Dedifferentiated amniotic fluid mesenchymal stem cell (primary cell): ENCODE measurements at regions not wholly inside any gene's neighbourhood (a gene's known extent, or its start where the extent isn't known, plus 50 kb on each side); places are given as distances from the start of the nearest gene placed in this dataset.

Experiments
- DNase-seq: peaks from one replicate; pipeline ENCODE4 v3.0.0-alpha.2; 2016; ENCODE audit errors: extremely low spot score

- no peak for DNase-seq
Measured at GRCh38 chr1:38719880-38720279, 139.7 kb downstream of the RRAGC start.

GRCh38 chr1:38718031-38718430 lies 141.5 kb downstream of the RRAGC start:
- no peak for DNase-seq

DNA sequence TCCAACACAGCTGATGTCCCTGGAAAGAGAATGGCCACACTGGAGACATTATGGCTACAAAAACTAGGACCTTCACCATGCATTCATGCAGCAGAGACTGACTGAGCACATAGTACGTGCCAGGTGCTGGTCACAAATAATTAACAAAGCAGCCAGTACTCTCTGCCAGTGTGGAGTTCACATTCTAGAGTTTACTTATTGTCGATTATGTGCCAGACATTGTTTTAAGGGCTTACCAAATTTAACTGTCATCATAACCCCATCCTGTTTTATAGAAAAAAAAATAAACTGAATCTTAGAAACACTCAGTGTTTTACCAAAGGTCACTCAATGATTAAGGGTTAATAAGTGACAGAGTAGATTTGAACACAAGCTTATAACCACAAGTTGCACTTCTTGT lies 143.3 kb downstream of the RRAGC start:
- DNase-seq = no peak

- no peak for DNase-seq
Measured at GRCh38 chr1:38715415-38715814, 144.2 kb downstream of the RRAGC start.

GRCh38 chr1:38712046-38712445 lies 147.5 kb downstream of the RRAGC start:
- no peak for DNase-seq

- no peak for DNase-seq
Measured at GRCh38 chr1:38708701-38709258, 150.8 kb downstream of the RRAGC start.

DNA sequence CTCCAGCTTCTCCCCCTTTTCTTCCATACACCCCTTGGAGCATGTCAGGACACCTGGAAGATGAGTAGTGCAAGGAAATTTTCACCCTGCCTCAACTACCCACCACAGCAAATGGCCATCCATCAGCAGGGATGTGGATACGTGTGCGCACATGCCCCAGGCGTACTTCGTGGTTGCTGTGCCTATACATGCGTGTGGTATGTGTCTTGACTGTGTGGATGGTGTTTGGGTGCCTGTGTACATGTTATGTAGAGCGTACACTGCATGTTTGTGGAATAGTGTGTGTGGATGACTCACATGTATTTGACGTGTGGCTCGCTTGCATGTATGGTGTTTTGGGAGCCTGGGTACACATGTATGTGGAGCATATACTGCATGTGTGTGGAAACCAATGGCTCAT lies 158.5 kb downstream of the RRAGC start:
- no peak for DNase-seq

DNA sequence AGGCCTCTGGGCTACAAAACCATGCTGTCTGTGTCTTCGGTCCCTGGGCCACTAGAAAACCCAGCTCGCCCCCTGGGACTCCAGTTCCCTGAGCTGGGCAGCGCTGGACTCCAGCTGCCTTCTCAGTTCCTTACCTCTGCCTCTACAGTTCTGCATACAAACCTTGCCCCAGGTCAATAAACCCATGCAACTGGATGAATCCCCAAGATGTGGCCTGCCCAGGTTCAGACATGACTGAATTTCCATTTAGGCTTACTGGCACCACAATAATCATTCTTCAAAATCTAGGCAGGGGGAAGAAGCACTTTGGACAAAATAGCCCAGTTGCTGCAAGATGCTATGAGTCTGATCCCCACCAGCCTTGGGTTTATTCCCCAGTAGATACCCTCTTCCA lies 159.5 kb downstream of the RRAGC start:
- no peak for DNase-seq

- no peak for DNase-seq
Measured at GRCh38 chr1:38699330-38700076, 160.1 kb downstream of the RRAGC start.

- no peak for DNase-seq
Measured at GRCh38 chr1:38697387-38697786, 162.2 kb downstream of the RRAGC start.

DNA sequence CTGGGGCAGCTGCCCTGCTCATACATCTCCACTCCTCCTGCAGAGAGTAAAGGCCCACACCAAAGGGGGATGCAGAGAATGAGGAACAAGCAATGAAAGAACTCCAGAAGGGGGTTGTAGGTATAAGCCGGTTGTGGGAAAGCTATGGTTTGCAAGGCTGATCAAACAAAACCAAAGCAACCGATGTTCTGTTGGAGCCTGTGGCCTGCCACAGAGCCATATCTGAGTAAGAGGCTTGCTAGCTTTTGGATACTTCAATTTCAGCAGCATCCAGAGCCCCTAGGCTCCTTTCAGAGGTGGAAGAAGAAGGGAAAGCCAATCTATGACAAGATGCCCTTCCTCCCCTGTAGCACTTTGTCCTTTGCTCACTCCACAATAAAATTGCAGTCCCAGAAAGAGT lies 163.2 kb downstream of the RRAGC start:
- no peak for DNase-seq

DNA sequence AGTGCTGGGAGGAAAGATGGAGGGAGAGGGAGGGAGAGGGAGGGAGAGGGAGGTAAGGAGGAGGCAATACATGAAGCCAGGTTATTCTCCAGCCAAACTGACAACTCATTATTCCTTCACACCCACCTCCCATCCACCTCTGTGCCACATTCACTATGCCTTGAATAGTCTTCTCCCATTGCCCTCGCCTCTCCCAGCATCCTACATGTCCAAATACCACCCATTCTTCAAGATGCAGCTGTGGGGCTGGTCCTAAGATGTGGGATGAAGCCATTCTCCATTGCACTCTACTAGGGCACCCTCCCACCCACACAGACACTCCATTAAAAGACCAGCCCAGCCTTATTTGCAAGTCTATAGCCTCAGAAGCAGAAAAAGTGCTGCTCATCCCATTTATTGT lies 165.8 kb downstream of the RRAGC start:
- DNase-seq = no peak

GRCh38 chr1:38693031-38693430 lies 166.5 kb downstream of the RRAGC start:
- DNase-seq = no peak

- no peak for DNase-seq
Measured at GRCh38 chr1:38690790-38691449, 168.7 kb downstream of the RRAGC start.

GRCh38 chr1:38686927-38687255 lies 172.7 kb downstream of the RRAGC start:
- DNase-seq = no peak

- no peak for DNase-seq
Measured at GRCh38 chr1:38686167-38686926, 173.2 kb downstream of the RRAGC start.

GRCh38 chr1:38685388-38685787 lies 174.2 kb downstream of the RRAGC start:
- no peak for DNase-seq

DNA sequence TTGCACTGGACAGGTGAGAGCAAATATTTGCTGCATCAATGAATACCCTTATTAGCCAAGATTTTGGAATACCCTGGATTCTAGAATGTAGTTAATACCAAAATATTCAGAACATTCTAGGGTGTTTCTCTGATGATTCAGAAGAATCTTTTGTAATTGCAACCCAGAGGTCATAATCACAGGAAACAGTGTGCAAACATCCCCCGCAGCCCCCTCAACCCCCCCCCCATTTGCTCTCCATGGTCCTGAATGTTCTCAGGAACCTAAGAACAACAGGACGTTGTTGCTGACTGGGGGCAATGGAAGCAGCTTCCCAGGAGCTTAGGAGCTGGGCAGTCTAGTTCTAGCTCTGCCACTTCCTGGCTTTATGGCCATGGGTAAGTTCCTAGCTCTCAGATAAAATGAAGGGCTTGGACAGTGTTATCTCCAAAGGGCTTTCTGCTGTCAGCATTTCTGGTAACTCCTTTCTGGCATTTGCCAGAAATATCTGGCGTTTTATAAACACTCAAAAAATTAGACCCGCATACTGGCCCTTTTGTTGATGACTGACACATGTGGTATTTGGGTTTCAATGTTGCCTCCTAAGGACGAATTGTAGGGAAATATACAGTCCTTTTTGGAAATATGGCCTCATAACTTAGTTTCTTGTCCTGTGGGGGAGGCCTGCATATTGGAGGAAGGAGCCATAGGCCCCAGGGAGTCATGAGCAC lies 178.6 kb downstream of the RRAGC start:
- no peak for DNase-seq

- DNase-seq = no peak
Measured at GRCh38 chr1:38677756-38678155, 181.8 kb downstream of the RRAGC start.

DNA sequence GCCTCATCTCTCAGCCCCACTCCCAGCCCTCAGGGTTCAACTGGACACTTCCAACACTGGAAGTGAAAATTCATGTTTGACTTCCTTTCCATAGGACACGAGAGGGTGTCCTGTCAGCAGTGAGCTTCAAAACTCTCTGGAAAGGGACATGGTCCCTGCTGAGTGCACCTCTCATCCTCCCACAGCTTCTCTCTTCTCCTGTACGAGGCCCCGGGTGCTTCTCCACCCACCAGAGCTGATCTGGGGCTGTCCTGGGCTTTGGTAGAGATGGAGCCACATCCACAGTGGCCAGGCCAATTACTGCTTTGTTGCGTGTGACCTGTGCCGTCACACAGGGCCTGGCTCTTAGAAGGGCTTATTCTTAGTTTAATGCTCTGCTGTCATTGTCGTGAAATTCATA lies 182.3 kb downstream of the RRAGC start:
- no peak for DNase-seq

DNA sequence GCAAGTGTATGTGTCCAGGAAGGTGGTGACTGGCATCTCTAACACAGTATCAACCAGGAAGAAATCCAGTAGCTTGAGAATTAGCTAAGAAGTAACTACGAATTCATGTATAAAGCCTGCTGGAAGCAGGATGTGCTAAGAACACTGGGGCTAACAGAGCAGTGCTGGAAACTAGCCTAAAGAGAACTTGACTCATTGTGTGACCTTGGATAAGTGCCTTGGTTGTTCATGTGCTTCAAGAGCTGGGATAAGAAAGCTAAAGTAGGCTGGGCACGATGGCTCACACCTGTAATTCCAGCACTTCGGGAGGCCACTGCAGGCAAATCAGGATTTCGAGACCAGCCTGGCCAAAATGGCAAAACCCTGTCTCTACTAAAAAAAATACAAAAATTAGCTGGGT lies 186.9 kb downstream of the RRAGC start:
- no peak for DNase-seq

DNA sequence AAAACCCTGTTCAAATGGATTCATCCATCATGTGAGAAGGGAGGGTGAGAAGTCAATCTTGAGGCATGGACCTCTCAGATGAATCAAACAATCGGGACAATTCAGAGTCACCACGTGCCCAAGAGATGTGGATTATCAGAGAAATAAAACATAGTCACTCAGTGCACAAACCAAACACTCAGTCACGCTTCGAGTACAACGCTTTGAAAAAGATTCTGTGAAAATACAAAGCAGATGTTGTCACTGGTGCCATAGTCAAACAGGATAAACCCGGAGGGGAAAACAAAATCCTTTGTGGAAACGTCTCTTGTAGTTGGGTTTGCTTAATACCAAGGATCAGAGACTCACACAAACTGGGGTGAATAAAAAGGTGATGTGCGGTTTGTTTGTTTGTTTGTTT lies 188.4 kb downstream of the RRAGC start:
- DNase-seq = no peak
